Naive thymus-derived CD8-positive, alpha-beta T cell (primary cell): ENCODE measurements at regions not wholly inside any gene's neighbourhood (a gene's known extent, or its start where the extent isn't known, plus 50 kb on each side); places are given as distances from the start of the nearest gene placed in this dataset.

Experiments used
- ATAC-seq, 2 donors: fragments of 150-1000 bp; cut with Tn5 transposase in 1 of 2; sonication (Bioruptor Pico), chemical (Tn5 transposase) in 1 of 2; 1 replicate in 1 of 2; 2 replicates in 1 of 2; pipeline ENCODE4 v1.10.0; 2021; ENCODE audit warnings: mild to moderate bottlenecking in 2 of 2, moderate library complexity in 2 of 2
- POLR2A ChIA-PET: fragments of 350-600 bp; sonication (Branson Sonifier 250); formaldehyde crosslinking; loops from one replicate; lab custom pipeline; 2021; ENCODE audit warnings: antibody characterized with exemption; lab: Charles Lee
- DNase-seq, 10 donors: peaks; one replicate each; pipeline versions ENCODE4 v3.0.0 to v3.0.0-alpha.2; 2020 to 2022
- H3K27ac Mint-ChIP-seq, 10 donors: one replicate each; pipeline ENCODE4 v1.8.0; 2020 to 2022; ENCODE audit warnings: mild to moderate bottlenecking in 10 of 10, mixed read lengths in 10 of 10, moderate library complexity in 4 of 10, inconsistent platforms in 1 of 10
- H3K27me3 Mint-ChIP-seq, 5 donors: one replicate each; pipeline ENCODE4 v1.8.0; 2021 to 2022; ENCODE audit warnings: mixed read lengths in 5 of 5
- H3K36me3 Mint-ChIP-seq, 3 donors: one replicate each; pipeline ENCODE4 v1.8.0; 2020 to 2022; ENCODE audit warnings: mixed read lengths in 3 of 3, mild to moderate bottlenecking in 2 of 3, inconsistent platforms in 1 of 3
- H3K4me1 Mint-ChIP-seq, 4 donors: one replicate each; pipeline ENCODE4 v1.8.0; 2021 to 2022; ENCODE audit warnings: mixed read lengths in 4 of 4
- H3K4me3 Mint-ChIP-seq, 10 donors: one replicate each; pipeline ENCODE4 v1.8.0; 2020 to 2022; ENCODE audit warnings: mild to moderate bottlenecking in 10 of 10, mixed read lengths in 10 of 10, moderate library complexity in 6 of 10, inconsistent platforms in 1 of 10
- H3K9me3 Mint-ChIP-seq, 9 donors: one replicate each; pipeline ENCODE4 v1.8.0; 2020 to 2022; ENCODE audit warnings: mixed read lengths in 9 of 9, mild to moderate bottlenecking in 3 of 9, inconsistent platforms in 1 of 9, moderate library complexity in 1 of 9

DNA sequence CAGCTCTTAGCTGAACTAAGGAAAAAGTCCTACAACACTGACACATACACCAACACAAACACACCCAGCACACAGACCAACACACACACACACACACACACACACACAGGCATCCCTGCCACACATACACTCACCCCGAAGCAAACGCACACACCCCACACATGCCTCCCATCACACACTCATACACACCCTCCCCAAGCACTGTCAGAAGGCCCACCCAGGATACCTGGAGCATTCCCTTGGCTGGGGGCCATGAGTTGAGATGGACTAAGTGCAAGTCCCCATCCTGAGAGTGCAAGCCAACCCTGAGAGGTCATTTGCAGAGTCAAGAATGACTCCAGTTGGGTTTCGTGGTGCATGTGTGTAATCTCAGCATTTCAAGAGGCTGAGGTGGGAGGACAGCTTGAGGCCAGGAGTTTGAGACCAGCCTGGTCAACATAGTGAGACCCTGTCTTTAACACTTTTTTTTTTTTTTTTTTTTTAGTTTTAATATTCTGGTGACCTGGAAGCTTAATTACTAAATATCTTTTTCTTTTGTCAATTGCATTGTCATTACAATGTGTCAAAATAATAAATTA, 117.3 kb downstream of the RHOU start:
- POLR2A ChIA-PET: interaction anchor here (0.7 kb wide), 1 partner anchor 11 kb away, joined by 3 read pairs; no protein-coding TSS in a partner anchor
- H3K4me3 Mint-ChIP-seq: no peak overlapping the region
- DNase-seq (no peak), ATAC-seq (no peak)
- H3K27me3 Mint-ChIP-seq: peaks cover 0 to 4% (median 0%) of the 10 kb centered on the region in 5 donors
- no peak overlapping the region for H3K27ac Mint-ChIP-seq
- peaks cover 0 to 9% (median 6%) of the 10 kb centered on the region in 4 donors for H3K4me1 Mint-ChIP-seq
- H3K9me3 Mint-ChIP-seq: peaks cover 0 to 16% (median 4%) of the 10 kb centered on the region in 9 donors
- H3K36me3 Mint-ChIP-seq: peaks cover 0 to 5% (median 4%) of the 10 kb centered on the region in 3 donors

DNA sequence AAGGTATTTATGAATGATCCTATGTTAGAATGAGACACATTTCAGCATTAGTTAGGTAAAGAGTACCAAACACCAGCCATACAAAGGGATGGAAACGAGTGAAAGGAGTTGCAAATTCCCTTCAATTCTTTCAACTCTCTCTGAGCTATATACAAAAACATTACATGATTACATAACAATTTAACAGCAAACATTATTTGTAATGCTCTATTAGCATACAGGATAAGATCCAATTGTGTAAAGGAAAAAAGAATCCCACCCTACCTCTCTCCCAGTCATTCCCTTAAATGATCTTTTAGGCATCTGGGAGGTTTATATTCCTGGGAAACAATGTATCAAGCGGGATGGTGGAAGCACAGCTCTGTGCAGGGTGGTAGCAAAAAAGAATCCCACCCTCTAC, 117.9 kb downstream of the RHOU start:
- Mint-ChIP-seq H3K4me3 (no peak overlapping the region), H3K27ac (no peak overlapping the region), H3K27me3 (peaks cover 0 to 4% (median 0%) of the 10 kb centered on the region in 5 donors), H3K36me3 (peaks cover 0 to 5% (median 4%) of the 10 kb centered on the region in 3 donors), H3K9me3 (peaks cover 0 to 16% (median 4%) of the 10 kb centered on the region in 9 donors), H3K4me1 (peaks cover 0 to 9% (median 6%) of the 10 kb centered on the region in 4 donors)
- ATAC-seq: no peak
- no peak for DNase-seq
- POLR2A ChIA-PET: interaction anchor here (0.7 kb wide), 1 partner anchor 10 kb away, joined by 3 read pairs; no protein-coding TSS in a partner anchor

DNA sequence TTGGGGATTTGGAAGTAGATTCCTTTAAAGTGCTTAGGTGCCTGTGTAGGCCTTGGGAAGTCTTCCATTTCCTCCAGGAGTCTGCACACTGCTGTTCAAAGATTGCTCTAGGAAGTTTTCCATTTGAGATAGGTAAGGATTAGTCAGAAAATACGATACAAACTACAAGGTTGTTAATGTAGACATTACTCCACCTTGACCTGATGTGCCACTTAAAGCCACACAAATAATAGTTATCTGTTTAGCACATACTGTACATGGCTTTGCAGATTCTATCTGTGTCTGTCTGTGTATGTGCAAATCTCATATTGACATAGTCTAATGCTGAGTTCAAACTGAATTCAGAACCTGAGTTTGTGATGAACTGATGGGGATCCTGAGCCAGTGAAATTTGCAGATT, 118.4 kb downstream of the RHOU start:
- DNase-seq: no peak
- POLR2A ChIA-PET: no interaction called here
- Mint-ChIP-seq H3K4me3 (no peak overlapping the region), H3K36me3 (peaks cover 0 to 5% (median 4%) of the 10 kb centered on the region in 3 donors), H3K27ac (no peak overlapping the region), H3K9me3 (peaks cover 0 to 16% (median 4%) of the 10 kb centered on the region in 9 donors), H3K4me1 (peaks cover 0 to 6% (median 4%) of the 10 kb centered on the region in 4 donors), H3K27me3 (peaks cover 0 to 4% (median 0%) of the 10 kb centered on the region in 5 donors)
- no peak for ATAC-seq

DNA sequence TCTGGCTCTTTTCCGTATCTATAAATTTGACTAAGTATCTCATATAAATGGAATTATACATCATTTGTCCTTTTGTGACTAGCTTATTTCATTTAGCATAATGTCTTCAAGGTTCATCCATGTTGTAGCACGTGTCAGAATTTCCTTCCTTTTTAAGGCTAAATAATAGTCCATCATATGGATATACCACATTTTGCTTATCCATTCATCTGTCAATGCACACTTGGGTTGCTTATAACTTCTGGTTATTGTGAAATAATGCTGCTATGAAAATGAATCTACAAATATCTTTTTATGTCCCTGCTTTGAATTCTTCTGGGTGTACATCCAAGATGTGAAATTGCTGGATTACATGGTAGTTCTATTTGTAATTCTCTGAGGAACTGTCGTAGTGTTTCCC, 119.6 kb downstream of the RHOU start:
- peaks cover 0 to 16% (median 4%) of the 10 kb centered on the region in 9 donors for H3K9me3 Mint-ChIP-seq
- DNase-seq (no peak), ATAC-seq (no peak)
- peaks cover 0 to 5% (median 4%) of the 10 kb centered on the region in 3 donors for H3K36me3 Mint-ChIP-seq
- H3K4me1 Mint-ChIP-seq: peaks cover 0 to 4% (median 2%) of the 10 kb centered on the region in 4 donors
- no peak overlapping the region for H3K4me3 Mint-ChIP-seq
- H3K27ac Mint-ChIP-seq: no peak overlapping the region
- POLR2A ChIA-PET: no interaction called here
- peaks cover 1 to 9% (median 4%) of the 10 kb centered on the region in 5 donors for H3K27me3 Mint-ChIP-seq

DNA sequence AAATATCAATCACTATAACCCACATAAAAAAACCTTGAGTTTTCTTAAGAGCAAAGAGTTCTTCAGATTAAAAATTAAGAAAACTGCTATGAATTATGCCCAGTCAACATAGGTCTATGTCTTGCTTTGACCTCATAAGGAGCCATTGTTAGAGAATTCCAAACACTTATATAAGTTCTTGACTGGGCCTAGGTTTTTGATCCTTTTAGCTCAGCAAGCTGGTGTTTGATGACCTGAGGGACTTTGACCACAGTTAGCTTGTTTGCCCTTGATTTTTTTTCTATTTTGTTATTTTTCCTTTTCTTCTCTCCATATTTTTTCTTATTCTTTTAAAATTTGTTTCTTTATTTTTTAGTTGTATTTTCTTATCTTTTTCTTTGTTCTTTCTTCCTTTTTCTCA, 122.3 kb downstream of the RHOU start:
- Mint-ChIP-seq H3K4me3 (no peak overlapping the region), H3K27ac (no peak overlapping the region), H3K27me3 (peaks cover 1 to 8% (median 4%) of the 10 kb centered on the region in 5 donors), H3K9me3 (peaks cover 0 to 16% (median 4%) of the 10 kb centered on the region in 9 donors), H3K4me1 (peaks cover 0 to 6% (median 2%) of the 10 kb centered on the region in 4 donors), H3K36me3 (peaks cover 0 to 5% (median 4%) of the 10 kb centered on the region in 3 donors)
- DNase-seq (no peak), ATAC-seq (no peak)
- POLR2A ChIA-PET: no interaction called here

DNA sequence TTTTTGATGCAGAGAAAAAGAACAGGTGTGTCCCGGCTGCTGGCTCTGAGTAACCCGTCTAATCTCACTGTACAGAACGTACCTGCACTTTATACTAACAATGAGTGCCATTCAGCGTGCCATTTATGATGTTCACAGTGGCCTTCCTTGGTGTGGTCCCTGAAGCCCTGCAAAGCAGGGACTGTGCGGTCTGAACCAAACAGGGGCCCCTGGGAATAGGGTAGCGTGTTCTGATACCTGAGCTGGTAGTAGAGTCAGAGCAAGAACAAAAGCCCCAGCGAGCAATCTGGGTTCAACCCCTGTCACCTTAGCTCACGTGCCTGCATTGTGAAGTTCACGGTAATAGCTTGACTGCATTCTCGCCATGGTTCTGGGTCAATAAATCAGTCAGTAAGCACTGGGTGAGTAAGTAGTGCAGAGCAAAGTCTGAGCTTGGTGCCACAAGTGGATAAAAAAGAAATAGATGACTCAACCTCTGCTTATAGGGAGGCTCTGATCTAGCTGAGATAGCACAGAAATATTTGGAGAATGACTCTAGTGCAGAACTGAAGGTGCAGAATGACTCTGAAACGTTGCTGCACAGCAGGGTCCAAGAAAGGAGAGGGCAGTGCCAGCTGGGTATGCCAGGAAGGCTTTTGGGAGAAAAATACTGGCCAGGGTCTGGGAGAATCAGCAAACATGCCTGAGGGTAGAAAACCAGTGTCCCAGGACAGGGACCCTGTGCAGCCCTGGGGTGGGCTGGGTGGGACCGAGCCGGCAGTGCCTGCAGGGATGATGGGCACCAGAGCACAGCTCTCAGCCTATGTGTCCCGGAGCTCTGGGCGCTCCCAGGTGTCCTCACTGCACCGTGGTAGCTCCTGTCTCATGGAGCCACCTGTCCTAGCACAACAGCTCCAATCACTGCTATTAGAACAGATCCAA, 125.9 kb downstream of the RHOU start:
- Mint-ChIP-seq H3K4me3 (peak overlapping the region in 1 of 10 donors; percentile 33), H3K4me1 (peaks cover 13 to 27% (median 22%) of the 10 kb centered on the region in 4 donors)
- POLR2A ChIA-PET: no interaction called here

DNA sequence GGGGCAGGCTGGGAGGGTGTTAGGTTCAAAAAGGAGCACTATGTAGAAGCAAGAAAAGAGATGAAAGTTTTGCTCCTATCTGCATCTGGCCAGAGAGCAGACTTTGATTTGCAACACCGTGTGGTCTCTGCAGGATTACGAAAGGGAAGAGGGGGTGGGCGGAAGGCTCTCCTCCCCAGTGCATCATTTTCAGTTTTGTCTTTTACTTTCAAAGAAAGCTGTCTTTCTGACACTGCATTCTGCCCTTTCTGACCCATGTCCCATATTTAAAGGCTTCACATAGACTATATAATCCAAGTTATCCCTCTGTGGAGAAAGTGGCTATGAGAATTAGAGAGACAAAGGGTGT, 126.5 kb downstream of the RHOU start:
- H3K27me3 Mint-ChIP-seq: peaks cover under 1 to 8% (median 4%) of the 10 kb centered on the region in 5 donors
- H3K4me3 Mint-ChIP-seq: peak overlapping the region in 1 of 10 donors; percentile 33
- ATAC-seq (no peak), DNase-seq (no peak)
- H3K4me1 Mint-ChIP-seq: peaks cover 16 to 27% (median 22%) of the 10 kb centered on the region in 4 donors
- POLR2A ChIA-PET: no interaction called here
- H3K27ac Mint-ChIP-seq: peak overlapping the region in 2 of 10 donors; percentile 23 to 58
- H3K36me3 Mint-ChIP-seq: no peaks in the 10 kb centered on the region
- H3K9me3 Mint-ChIP-seq: no peaks in the 10 kb centered on the region

More for the DNA sequence above, 125.9 kb downstream of the RHOU start:
- Mint-ChIP-seq H3K27me3 (peaks cover 1 to 8% (median 4%) of the 10 kb centered on the region in 5 donors), H3K27ac (peak overlapping the region in 3 of 10 donors; percentile 47 to 58 (median 50)), H3K9me3 (peaks cover 0 to 4% (median 0%) of the 10 kb centered on the region in 9 donors), H3K36me3 (peaks cover 0 to 2% (median 0%) of the 10 kb centered on the region in 3 donors)
- DNase-seq: no peak
- ATAC-seq: no peak

DNA sequence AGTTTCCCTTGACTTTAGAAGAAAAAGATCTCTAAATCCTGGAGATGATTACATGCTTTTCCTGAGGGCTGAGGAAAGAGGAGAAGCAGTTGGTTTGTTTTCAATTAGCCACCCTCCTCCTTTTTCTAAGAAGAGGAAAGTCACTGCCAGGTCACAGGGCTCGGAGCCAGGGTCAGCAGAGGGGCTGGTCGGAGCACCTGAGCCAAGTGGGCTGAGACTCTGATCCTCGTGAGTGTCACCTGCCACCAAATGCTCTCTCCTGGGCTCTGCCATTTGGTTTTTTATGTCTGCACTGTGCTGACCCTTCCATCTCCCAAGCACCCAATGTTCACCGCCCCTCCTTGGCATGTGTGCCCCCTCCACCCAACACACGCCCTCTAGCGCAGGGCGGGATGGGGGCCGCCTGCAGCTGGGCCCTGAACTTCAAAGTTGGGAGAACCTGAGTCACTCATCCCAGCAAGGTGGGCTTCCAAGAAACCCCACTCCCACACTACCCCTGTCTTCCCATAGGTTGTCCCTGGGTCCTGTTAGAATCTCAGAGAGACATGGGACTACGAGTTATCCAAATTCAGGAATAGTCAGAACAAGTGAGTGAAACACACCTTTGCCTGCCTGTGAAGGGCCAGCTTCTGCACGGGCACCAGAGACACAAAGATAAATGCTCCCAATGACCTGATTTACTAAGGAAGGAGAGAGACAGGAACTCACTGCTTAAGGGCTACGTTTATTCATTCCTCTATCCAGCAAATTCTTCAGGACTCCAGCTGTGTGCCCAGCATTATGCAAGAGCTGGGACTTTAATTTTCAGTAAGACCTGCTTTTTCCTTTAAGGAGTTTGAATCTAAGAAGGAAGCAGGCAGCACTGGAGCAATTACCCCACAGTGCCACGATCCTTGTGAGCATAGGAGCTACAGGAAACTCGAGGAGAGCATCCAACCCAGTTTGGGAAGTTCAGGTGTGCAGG, 127.5 kb downstream of the RHOU start:
- peaks cover 17 to 32% (median 23%) of the 10 kb centered on the region in 4 donors for H3K4me1 Mint-ChIP-seq

DNA sequence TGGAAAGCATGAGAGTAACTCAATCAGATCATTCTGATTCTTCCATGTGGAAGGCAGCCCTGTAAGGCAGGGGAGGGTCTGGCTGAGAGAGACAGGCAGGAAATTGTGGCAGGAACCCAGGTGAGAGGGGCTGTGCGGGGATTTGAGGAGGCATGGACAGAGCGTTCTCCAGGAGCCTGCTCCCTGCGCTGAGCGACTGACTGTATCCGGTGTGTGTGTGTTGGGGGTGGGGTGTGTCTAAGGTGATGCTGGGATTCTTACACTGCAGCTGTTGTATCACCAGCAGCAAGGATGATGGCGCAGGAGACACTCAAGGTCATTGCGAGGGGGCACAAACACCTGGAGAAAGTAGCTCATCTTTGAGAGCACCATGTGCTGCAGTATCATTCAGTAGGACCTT, 128.5 kb downstream of the RHOU start:
- no peaks in the 10 kb centered on the region for H3K9me3 Mint-ChIP-seq
- H3K4me1 Mint-ChIP-seq: peaks cover 19 to 33% (median 25%) of the 10 kb centered on the region in 4 donors
- H3K4me3 Mint-ChIP-seq: peak overlapping the region in 7 of 10 donors; percentile 10 to 67 (median 42)
- H3K36me3 Mint-ChIP-seq: no peaks in the 10 kb centered on the region
- POLR2A ChIA-PET: interaction anchor here (0.8 kb wide), 1 partner anchor 11 kb away, joined by 3 read pairs; no protein-coding TSS in a partner anchor
- H3K27me3 Mint-ChIP-seq: peaks cover 0 to 8% (median 4%) of the 10 kb centered on the region in 5 donors
- DNase-seq: no peak
- ATAC-seq: no peak
- H3K27ac Mint-ChIP-seq: peak overlapping the region; percentile 32 to 95 (median 78)

More for the DNA sequence above, 127.5 kb downstream of the RHOU start:
- POLR2A ChIA-PET: interaction anchor here (0.8 kb wide), 1 partner anchor 10 kb away, joined by 3 read pairs; no protein-coding TSS in a partner anchor
- Mint-ChIP-seq H3K36me3 (no peaks in the 10 kb centered on the region), H3K27me3 (peaks cover 0 to 8% (median 4%) of the 10 kb centered on the region in 5 donors), H3K4me3 (peak overlapping the region in 6 of 10 donors; percentile 8 to 54 (median 42)), H3K9me3 (no peaks in the 10 kb centered on the region), H3K27ac (peak overlapping the region in 7 of 10 donors; percentile 42 to 95 (median 82))
- ATAC-seq (no peak), DNase-seq (no peak)

DNA sequence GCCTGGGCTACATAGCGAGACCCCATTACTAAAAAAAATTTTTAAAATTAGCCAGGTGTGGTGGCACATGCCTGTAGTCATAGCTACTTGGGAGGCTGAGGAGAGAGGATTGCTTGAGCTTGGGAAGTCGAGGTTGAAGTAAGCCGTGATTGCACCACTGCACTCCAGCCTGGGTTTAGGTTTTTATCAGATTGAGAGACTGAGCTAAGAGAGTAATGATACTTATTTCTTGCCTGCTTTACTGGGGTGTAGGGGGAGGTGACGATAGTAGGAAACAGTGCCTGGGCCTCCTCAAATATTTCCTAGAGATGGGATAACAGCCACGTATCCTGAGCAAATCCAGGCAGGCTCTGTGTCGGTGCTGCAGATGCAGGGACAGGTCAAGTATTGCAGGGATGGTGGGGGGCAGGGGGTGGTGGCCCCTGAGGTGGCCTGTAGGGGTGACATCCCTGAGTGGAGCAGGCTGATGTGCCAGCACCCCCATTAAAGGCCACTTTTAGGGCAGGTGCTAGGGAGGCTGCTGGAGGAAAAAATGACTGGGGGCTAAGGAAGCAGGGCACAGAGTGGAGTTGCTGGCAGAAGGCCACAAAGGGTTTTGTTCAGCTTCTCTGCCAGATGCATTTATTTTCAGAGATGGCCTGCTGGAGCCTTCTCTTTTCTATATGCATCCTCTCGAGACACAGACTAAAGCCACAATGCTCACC, 130.5 kb downstream of the RHOU start:
- Mint-ChIP-seq H3K4me1 (peaks cover 21 to 33% (median 25%) of the 10 kb centered on the region in 4 donors), H3K9me3 (no peaks in the 10 kb centered on the region), H3K27me3 (no peaks in the 10 kb centered on the region), H3K36me3 (no peaks in the 10 kb centered on the region), H3K4me3 (no peak overlapping the region), H3K27ac (peak overlapping the region in 7 of 10 donors; percentile 25 to 95 (median 73))
- POLR2A ChIA-PET: no interaction called here
- no peak for ATAC-seq
- no peak for DNase-seq

DNA sequence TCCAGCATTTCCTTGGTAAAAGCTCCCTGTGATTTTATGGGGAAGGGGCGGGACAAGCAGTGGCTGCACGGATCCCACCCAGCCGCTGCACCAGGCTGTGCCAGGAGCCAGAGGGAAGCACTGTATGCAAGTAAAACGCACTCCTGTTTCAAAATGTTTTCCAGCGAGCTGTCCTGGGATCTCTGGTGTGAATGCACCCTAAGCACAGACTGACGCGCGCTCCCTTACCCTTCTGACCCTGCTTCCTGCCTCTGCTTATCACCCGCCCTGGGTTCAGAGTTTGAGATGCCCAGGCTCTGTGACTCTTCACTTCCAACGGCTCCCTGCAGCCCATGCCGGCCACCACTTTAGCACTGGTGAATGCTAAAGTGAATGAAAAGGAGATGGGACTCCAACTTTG, 131.2 kb downstream of the RHOU start:
- no peak for DNase-seq
- POLR2A ChIA-PET: no interaction called here
- Mint-ChIP-seq H3K36me3 (no peaks in the 10 kb centered on the region), H3K27me3 (no peaks in the 10 kb centered on the region), H3K4me3 (peak overlapping the region in 1 of 10 donors; percentile 30), H3K27ac (peak overlapping the region in 4 of 10 donors; percentile 40 to 95 (median 66)), H3K4me1 (peaks cover 19 to 30% (median 25%) of the 10 kb centered on the region in 4 donors), H3K9me3 (no peaks in the 10 kb centered on the region)
- no peak for ATAC-seq
